Stimulated activated effector memory CD8-positive, alpha-beta T cell treated with anti-CD3 and anti-CD28 coated beads, Interleukin-12 subunit alpha, Interleukin-12 subunit beta, amount 100 ng/mL, for 72 hours (primary cell): ENCODE measurements at regions not wholly inside any gene's neighbourhood (a gene's known extent, or its start where the extent isn't known, plus 50 kb on each side); places are given as distances from the start of the nearest gene placed in this dataset.

Experiments used
- ATAC-seq: fragments of 150-1000 bp; cut with Tn5 transposase; 2 replicates; pipeline ENCODE4 v1.10.0; 2021
- DNase-seq, 2 donors: peaks; one replicate each; pipeline ENCODE4 v3.0.0; 2021 to 2022; ENCODE audit warnings: low spot score in 2 of 2
- H3K27ac Mint-ChIP-seq: one replicate; pipeline ENCODE4 v1.8.0; 2022; ENCODE audit warnings: mild to moderate bottlenecking, mixed read lengths
- H3K36me3 Mint-ChIP-seq: one replicate; pipeline ENCODE4 v1.8.0; 2022; ENCODE audit warnings: mild to moderate bottlenecking, mixed read lengths
- H3K4me1 Mint-ChIP-seq: one replicate; pipeline ENCODE4 v1.8.0; 2022; ENCODE audit warnings: mixed read lengths
- H3K4me3 Mint-ChIP-seq: one replicate; pipeline ENCODE4 v1.8.0; 2022; ENCODE audit warnings: mild to moderate bottlenecking, mixed read lengths
- H3K9me3 Mint-ChIP-seq: one replicate; pipeline ENCODE4 v1.8.0; 2022; ENCODE audit warnings: mixed read lengths

- DNase-seq = no peak
- Mint-ChIP-seq H3K9me3 (peaks cover 3% of the 10 kb centered on the region), H3K27ac (no peak overlapping the region), H3K36me3 (no peaks in the 10 kb centered on the region), H3K4me3 (no peak overlapping the region), H3K4me1 (no peaks in the 10 kb centered on the region)
- no peak for ATAC-seq
Measured at GRCh38 chr5:93076096-93076495, 504.9 kb downstream of the NR2F1-AS1 start.

DNA sequence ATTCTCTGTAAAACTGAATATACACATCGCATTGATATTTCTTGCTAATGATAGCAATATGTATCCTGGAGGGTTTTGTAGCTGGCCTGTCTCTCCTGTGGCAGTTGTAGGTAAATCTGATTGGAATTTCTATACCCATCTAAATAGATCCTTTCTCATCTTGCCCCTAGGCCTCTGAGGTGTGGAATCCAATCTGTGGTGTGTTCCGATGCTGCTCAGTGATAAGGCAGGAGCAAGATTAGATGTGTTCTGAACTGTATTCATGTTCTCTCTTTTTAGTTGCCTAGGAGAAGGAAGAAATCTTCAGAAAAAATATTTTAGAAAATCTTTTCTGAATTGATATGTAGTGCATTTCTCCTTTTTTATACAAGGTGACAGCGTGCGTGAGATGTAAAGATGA, 507.5 kb downstream of the NR2F1-AS1 start:
- no peak overlapping the region for H3K27ac Mint-ChIP-seq
- no peak for ATAC-seq
- H3K36me3 Mint-ChIP-seq = no peaks in the 10 kb centered on the region
- peaks cover 3% of the 10 kb centered on the region for H3K9me3 Mint-ChIP-seq
- no peaks in the 10 kb centered on the region for H3K4me1 Mint-ChIP-seq
- no peak for DNase-seq
- no peak overlapping the region for H3K4me3 Mint-ChIP-seq

DNA sequence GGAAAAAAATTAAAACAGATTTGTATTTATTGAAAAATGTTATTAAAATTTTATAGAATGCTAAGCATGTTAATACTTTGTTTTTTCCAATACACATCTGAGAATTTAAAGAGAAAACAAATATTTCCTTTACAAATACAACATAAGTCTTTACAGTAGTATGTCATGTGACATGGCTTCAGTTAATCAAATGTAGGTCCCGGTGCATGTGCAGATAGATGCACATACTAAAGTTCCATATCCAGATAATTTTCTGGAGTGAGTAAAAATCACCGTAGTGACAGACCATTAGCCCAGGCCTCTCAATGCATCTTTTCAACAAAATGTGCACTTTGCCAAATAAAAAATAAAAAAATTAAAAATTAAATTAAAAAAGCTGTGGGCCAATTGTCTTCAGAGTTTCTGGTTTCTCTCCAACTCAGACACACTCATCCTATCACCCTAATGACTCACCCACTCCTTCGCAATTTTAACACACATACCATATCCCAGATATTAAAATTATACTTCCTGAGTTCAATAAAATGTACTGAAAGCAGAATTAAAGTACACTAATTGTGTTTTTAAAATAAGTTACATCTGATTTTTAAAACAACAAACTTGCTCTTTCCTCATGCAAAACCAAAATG, 508.1 kb downstream of the NR2F1-AS1 start:
- no peaks in the 10 kb centered on the region for H3K4me1 Mint-ChIP-seq
- H3K4me3 Mint-ChIP-seq = no peak overlapping the region
- peaks cover 3% of the 10 kb centered on the region for H3K9me3 Mint-ChIP-seq
- ATAC-seq (no peak), DNase-seq (no peak)
- H3K36me3 Mint-ChIP-seq = no peaks in the 10 kb centered on the region
- H3K27ac Mint-ChIP-seq = no peak overlapping the region

DNA sequence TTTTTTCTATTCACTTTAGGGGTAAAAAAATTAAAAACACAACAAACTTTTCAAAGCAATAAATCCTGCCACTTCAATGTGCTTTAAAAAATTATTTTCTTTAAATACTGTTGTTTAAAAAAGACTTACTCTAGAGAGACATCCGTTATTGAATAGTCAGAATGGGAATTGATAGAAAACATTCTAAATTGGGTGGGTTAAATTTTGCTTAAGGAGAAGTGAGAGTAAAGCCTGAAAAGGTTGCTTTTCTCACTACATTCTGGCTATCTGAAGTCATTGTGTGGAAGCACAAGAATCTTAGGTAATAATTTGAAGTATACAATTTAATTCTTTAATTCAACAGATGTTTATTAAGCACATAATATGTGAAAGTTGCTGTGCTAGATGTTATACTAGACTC, 509.3 kb downstream of the NR2F1-AS1 start:
- Mint-ChIP-seq H3K9me3 (peaks cover 3% of the 10 kb centered on the region), H3K4me3 (no peak overlapping the region), H3K27ac (no peak overlapping the region), H3K4me1 (no peaks in the 10 kb centered on the region), H3K36me3 (no peaks in the 10 kb centered on the region)
- DNase-seq = no peak
- ATAC-seq = no peak

DNA sequence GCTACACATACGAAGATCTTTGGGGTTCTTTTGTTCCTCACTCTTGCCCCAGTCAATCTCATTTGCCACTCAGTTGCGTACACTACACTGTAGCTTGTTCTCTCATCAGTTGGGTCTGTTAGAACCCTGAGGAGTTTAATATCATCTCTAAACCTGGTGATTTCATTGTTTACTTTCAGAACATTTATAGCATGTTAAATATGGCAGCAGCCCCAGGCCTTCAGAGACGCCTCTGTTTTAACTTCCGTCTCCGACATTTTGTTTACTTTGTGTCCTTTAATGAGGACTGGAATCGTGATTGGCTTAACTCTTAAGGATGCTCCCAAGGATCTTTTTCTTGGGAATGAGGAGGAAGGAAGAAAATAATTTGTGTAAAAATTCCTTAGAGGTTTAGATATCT, 510.1 kb downstream of the NR2F1-AS1 start:
- H3K27ac Mint-ChIP-seq = no peak overlapping the region
- DNase-seq = no peak
- H3K36me3 Mint-ChIP-seq = no peaks in the 10 kb centered on the region
- no peaks in the 10 kb centered on the region for H3K4me1 Mint-ChIP-seq
- H3K9me3 Mint-ChIP-seq = peaks cover 3% of the 10 kb centered on the region
- H3K4me3 Mint-ChIP-seq = no peak overlapping the region
- no peak for ATAC-seq

DNA sequence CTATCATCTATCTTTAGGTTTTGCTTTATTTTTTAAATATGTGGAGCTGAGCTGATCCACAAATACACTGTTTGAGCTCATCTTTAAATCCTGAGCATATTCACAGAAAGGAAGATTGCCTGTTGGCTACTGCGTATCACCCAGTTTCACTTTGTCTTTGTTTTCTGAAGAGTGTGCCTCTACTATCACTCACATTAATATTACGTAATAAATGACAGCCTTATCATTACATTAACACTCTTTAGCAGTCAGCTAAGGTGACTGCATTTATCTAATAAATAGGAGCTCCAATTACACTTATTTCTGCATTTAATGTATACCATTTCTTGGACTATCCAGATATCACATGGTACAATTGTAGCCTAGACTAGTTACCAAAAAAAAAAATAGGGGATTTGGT, 511.7 kb downstream of the NR2F1-AS1 start:
- no peak for DNase-seq
- H3K4me1 Mint-ChIP-seq = no peaks in the 10 kb centered on the region
- no peaks in the 10 kb centered on the region for H3K36me3 Mint-ChIP-seq
- no peak for ATAC-seq
- peaks cover 7% of the 10 kb centered on the region for H3K9me3 Mint-ChIP-seq
- H3K4me3 Mint-ChIP-seq = no peak overlapping the region
- no peak overlapping the region for H3K27ac Mint-ChIP-seq

GRCh38 chr5:93062548-93062947, 518.5 kb downstream of the NR2F1-AS1 start:
- no peak overlapping the region for H3K27ac Mint-ChIP-seq

GRCh38 chr5:93058309-93058708, 522.7 kb downstream of the NR2F1-AS1 start:
- H3K27ac Mint-ChIP-seq = no peak overlapping the region
- H3K4me1 Mint-ChIP-seq = no peaks in the 10 kb centered on the region
- ATAC-seq = no peak
- peaks cover 8% of the 10 kb centered on the region for H3K9me3 Mint-ChIP-seq
- DNase-seq = no peak
- no peak overlapping the region for H3K4me3 Mint-ChIP-seq
- H3K36me3 Mint-ChIP-seq = no peaks in the 10 kb centered on the region

More at GRCh38 chr5:93062548-93062947, 518.5 kb downstream of the NR2F1-AS1 start:
- Mint-ChIP-seq H3K4me3 (no peak overlapping the region), H3K36me3 (no peaks in the 10 kb centered on the region), H3K9me3 (peaks cover 9% of the 10 kb centered on the region), H3K4me1 (no peaks in the 10 kb centered on the region)
- ATAC-seq (no peak), DNase-seq (no peak)

- DNase-seq = no peak
- no peak overlapping the region for H3K4me3 Mint-ChIP-seq
- ATAC-seq = no peak
- H3K4me1 Mint-ChIP-seq = no peaks in the 10 kb centered on the region
- peaks cover 8% of the 10 kb centered on the region for H3K9me3 Mint-ChIP-seq
- no peaks in the 10 kb centered on the region for H3K36me3 Mint-ChIP-seq
- H3K27ac Mint-ChIP-seq = no peak overlapping the region
Measured at GRCh38 chr5:93057311-93057710, 523.7 kb downstream of the NR2F1-AS1 start.

- DNase-seq (no peak), ATAC-seq (no peak)
- no peaks in the 10 kb centered on the region for H3K4me1 Mint-ChIP-seq
- no peak overlapping the region for H3K27ac Mint-ChIP-seq
- no peaks in the 10 kb centered on the region for H3K36me3 Mint-ChIP-seq
- no peak overlapping the region for H3K4me3 Mint-ChIP-seq
- H3K9me3 Mint-ChIP-seq = peaks cover 7% of the 10 kb centered on the region
Measured at GRCh38 chr5:93055971-93056370, 525.0 kb downstream of the NR2F1-AS1 start.

DNA sequence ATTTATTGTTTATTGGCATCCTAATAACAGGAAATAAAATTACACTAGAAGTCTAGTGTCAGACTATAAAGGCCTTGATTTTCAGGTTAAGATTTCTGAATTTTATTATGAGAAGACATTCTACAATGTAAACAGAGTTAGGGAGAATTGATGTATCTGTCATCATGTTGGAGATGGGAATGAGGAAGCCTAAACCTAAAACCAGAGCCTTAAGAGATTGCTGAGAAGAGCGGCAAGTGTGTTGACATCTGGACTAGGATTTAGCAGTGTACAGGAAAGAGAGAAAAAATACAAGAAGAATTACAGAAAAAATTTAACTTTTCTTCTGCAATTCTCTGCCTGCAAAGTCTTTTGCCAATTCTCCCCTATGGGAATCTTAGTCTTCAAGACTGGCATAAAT, 525.5 kb downstream of the NR2F1-AS1 start:
- DNase-seq = no peak
- Mint-ChIP-seq H3K4me1 (no peaks in the 10 kb centered on the region), H3K9me3 (peaks cover 5% of the 10 kb centered on the region), H3K27ac (no peak overlapping the region), H3K36me3 (no peaks in the 10 kb centered on the region), H3K4me3 (no peak overlapping the region)
- no peak for ATAC-seq

DNA sequence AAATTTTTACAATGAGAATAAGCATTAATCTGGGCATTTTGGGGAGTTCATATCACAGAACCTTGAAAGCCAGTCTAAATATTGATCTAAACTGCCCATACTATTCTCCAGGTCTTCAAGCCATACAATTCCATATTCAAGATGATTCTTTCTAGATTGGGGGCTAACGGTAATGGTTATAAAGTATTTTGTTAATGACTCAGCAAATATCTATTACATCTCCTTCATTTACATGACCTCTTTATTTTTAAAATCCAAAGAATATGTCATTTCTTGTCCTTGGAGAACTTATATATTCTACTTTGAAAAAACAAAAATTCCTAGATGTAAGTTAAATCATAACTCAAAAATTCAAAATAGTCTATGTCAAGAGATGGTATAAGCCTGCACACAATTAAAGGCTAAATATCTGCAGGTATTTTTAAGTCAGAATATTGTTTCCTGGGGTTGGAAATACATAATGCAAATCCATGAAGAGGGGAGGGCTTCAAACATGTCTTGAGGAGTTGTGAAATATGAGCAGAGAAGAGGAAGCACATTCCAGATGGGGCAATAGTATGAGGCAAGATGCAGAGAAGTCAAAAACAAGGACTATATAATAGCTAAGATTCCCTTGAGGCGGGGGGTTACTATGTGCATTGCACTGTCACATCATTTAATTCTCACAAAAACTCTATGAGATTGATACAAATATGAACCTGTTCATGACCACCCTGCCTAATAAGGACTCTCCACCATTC, 526.4 kb downstream of the NR2F1-AS1 start:
- Mint-ChIP-seq H3K4me1 (no peaks in the 10 kb centered on the region), H3K36me3 (no peaks in the 10 kb centered on the region), H3K4me3 (no peak overlapping the region), H3K9me3 (peaks cover 5% of the 10 kb centered on the region), H3K27ac (no peak overlapping the region)
- ATAC-seq (no peak), DNase-seq (no peak)

GRCh38 chr5:93053825-93054224, 527.2 kb downstream of the NR2F1-AS1 start:
- Mint-ChIP-seq H3K27ac (no peak overlapping the region), H3K4me3 (no peak overlapping the region), H3K9me3 (peaks cover 3% of the 10 kb centered on the region), H3K4me1 (no peaks in the 10 kb centered on the region), H3K36me3 (no peaks in the 10 kb centered on the region)
- no peak for DNase-seq
- no peak for ATAC-seq

- Mint-ChIP-seq H3K9me3 (no peaks in the 10 kb centered on the region), H3K4me3 (no peak overlapping the region), H3K4me1 (no peaks in the 10 kb centered on the region), H3K36me3 (no peaks in the 10 kb centered on the region), H3K27ac (no peak overlapping the region)
- DNase-seq (no peak), ATAC-seq (no peak)
Measured at GRCh38 chr5:93048858-93049257, 532.2 kb downstream of the NR2F1-AS1 start.

DNA sequence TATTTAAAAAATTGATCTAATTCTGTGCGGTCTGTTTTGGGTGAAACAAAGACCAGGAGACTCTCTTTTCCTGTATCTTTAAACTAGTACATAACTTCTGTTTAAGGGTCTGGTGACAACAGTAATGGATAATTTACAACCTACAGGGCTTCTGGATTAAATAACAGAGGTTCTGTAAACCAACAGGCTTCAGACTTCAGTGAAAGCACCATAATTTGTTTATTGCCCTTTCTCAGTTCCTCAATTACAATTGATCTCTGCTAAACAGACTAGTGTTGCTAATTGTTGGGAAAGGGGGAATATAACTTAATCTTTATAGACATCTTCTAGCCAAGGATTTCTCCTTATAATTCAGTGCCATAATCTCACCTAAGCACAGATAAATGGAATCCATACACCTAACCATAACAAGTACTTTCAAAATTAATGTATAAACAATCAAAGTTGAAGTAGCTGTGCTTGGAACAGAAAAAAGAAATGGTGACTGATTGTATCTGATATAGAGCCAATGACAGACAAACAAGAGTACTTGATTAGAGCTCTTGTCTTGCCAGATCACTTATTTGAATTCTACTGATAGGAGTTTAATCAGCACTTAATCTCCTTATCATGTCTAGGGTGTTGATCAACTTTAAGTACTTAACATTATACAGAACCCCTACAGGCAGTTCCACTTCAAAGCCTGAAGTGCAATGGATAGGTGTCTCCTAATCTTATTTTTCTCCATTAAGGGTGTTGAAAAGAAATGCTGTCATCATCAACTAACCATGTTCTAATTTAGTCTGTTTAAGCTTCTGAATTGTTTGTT, 536.0 kb downstream of the NR2F1-AS1 start:
- Mint-ChIP-seq H3K27ac (no peak overlapping the region), H3K36me3 (no peaks in the 10 kb centered on the region), H3K4me1 (no peaks in the 10 kb centered on the region), H3K4me3 (no peak overlapping the region), H3K9me3 (no peaks in the 10 kb centered on the region)
- no peak for DNase-seq
- ATAC-seq = no peak

- Mint-ChIP-seq H3K4me1 (no peaks in the 10 kb centered on the region), H3K9me3 (peaks cover 2% of the 10 kb centered on the region), H3K36me3 (no peaks in the 10 kb centered on the region), H3K4me3 (no peak overlapping the region), H3K27ac (no peak overlapping the region)
- ATAC-seq (no peak), DNase-seq (no peak)
Measured at GRCh38 chr5:93039888-93040287, 541.1 kb downstream of the NR2F1-AS1 start.
